ENCODE measurements at regions not wholly inside any gene's neighbourhood (a gene's known extent, or its start where the extent isn't known, plus 50 kb on each side); places are given as distances from the start of the nearest gene placed in this dataset.

DNA sequence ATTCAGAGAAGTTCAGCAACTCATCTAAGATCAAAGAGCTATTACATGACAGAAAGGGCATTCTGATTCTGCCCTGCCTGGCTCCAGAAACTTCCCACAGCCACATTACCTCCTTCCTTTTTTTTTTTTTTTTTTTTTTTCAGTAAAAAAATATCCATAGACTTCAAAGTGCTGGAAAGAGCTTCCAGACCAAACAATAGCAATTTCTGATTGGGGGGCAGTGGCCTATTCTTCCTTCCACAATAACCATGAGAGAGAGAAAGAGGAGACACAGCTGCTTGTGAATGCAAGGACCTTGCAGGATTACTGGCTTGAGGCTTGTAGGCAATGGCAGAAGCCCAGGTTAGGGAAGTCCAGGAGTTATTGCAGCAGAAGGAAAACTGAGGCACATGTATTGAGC, 151.0 kb upstream of the TOX3 start:
- no peak overlapping the region for H3K4me3 ChIP-seq
- no peak for TF ChIP-seq POLR2A (IDR thresholded peaks at IDR 0.05)
- TF ChIP-seq, protein P1, sequence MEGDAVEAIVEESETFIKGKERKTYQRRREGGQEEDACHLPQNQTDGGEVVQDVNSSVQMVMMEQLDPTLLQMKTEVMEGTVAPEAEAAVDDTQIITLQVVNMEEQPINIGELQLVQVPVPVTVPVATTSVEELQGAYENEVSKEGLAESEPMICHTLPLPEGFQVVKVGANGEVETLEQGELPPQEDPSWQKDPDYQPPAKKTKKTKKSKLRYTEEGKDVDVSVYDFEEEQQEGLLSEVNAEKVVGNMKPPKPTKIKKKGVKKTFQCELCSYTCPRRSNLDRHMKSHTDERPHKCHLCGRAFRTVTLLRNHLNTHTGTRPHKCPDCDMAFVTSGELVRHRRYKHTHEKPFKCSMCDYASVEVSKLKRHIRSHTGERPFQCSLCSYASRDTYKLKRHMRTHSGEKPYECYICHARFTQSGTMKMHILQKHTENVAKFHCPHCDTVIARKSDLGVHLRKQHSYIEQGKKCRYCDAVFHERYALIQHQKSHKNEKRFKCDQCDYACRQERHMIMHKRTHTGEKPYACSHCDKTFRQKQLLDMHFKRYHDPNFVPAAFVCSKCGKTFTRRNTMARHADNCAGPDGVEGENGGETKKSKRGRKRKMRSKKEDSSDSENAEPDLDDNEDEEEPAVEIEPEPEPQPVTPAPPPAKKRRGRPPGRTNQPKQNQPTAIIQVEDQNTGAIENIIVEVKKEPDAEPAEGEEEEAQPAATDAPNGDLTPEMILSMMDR (IDR thresholded peaks at IDR 0.05), result no peak
- no peak for DNase-seq
- H3K4me1 ChIP-seq (replicated peaks in 1 of 2), result no peaks in the 10 kb centered on the region
- intact Hi-C loops (cut with DNase I), result no loop called here
- H3K9me3 ChIP-seq (replicated peaks in 1 of 3), result no peaks in the 10 kb centered on the region
- H3K36me3 ChIP-seq (replicated peaks in 1 of 2), result no peaks in the 10 kb centered on the region
- no peaks in the 10 kb centered on the region for H3K27me3 ChIP-seq
- no peak overlapping the region for H3K27ac ChIP-seq

DNA sequence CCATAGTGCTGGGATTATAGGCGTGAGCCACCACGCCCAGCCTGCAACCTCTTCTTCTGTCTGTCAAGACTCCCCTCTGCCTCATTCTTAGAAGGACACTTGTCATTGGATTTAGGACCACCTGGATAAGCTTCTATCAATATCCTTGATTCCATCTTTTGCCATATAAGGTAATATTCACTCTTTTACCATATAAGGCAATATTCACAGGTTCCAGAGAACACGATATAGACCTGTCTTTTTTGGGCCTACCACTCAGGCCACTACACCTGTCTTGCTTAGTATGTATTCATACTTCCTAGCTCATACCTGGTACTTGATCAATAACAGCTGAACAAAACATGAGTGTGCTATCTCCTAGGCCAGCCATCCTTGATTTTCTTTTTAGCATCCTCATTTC, 149.2 kb upstream of the TOX3 start:
- H3K27ac ChIP-seq, result no peak overlapping the region
- no peak for TF ChIP-seq POLR2A (IDR thresholded peaks at IDR 0.05)
- TF ChIP-seq, protein P1 (IDR thresholded peaks at IDR 0.05), result no peak
- WGBS, 4 donors, result 65 to 85% (median 79%) methylated on average over 3 of the region's 3 CpGs
- no peaks in the 10 kb centered on the region for H3K27me3 ChIP-seq
- no peaks in the 10 kb centered on the region for H3K4me1 ChIP-seq (replicated peaks in 1 of 2)
- no peak overlapping the region for H3K4me3 ChIP-seq
- H3K36me3 ChIP-seq (replicated peaks in 1 of 2), result no peaks in the 10 kb centered on the region
- intact Hi-C loops (cut with DNase I), result no loop called here
- DNase-seq, result no peak
- peaks cover 0 to 10% (median 0%) of the 10 kb centered on the region in 3 donors for H3K9me3 ChIP-seq (replicated peaks in 1 of 3)

DNA sequence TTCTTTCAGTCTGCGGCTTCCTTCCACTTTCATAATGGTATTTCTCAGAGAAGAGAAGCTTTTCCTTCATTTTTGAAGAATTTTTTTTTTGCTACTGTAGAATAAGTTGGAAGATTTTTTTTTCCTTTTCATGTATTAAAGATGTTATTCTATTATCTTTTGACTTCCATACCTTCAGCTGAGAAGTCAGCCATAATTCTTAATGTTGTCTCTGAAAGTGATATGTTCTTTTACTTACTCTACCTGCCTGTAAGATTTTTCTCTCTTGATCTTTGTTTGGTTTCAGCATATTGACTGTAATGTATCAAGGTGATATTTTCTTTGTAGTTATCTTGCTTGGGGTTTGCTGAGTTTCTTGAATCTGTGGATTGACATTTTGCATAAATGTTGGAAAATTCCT, 143.5 kb upstream of the TOX3 start:
- no peak for DNase-seq
- intact Hi-C loops (cut with DNase I), result no loop called here
- Histone ChIP-seq H3K4me3 (no peak overlapping the region), H3K9me3 (replicated peaks in 1 of 3) (peaks cover 0 to 10% (median 4%) of the 10 kb centered on the region in 3 donors), H3K27me3 (no peaks in the 10 kb centered on the region), H3K36me3 (replicated peaks in 1 of 2) (no peaks in the 10 kb centered on the region), H3K27ac (no peak overlapping the region), H3K4me1 (replicated peaks in 1 of 2) (no peaks in the 10 kb centered on the region)
- WGBS, 4 donors, result 75 to 88% (median 81%) methylated on average over 1 of the region's 1 CpG
- TF ChIP-seq, protein P1 (IDR thresholded peaks at IDR 0.05), result no peak
- TF ChIP-seq POLR2A (IDR thresholded peaks at IDR 0.05), result no peak

DNA sequence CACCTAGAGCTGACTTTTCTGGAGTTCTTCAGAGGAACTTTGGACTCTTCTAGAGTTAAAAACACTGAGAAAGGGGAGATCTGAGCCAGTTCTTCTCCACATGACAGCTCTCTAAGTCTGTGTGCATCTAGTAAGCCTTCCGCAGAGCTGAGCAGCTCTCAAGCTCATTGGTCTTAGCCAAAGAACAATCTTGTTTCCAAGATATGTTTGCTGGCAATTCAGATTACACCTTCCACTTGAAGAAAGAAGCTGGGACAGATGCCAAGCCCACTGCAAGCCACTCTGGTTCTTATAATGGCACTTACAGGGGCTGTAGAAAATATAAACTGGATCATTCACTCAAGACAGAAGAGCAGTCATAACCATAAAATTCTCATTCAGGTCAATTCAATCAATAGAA, 134.1 kb upstream of the TOX3 start:
- H3K9me3 ChIP-seq (replicated peaks in 1 of 3), result no peaks in the 10 kb centered on the region
- DNase-seq, result no peak
- 88 to 100% (median 96%) methylated on average over 1 of the region's 1 CpG for WGBS, 4 donors
- H3K27me3 ChIP-seq, result no peaks in the 10 kb centered on the region
- intact Hi-C loops (cut with DNase I), result no loop called here
- TF ChIP-seq, protein P1 (IDR thresholded peaks at IDR 0.05), result no peak
- no peak for TF ChIP-seq POLR2A (IDR thresholded peaks at IDR 0.05)
- no peaks in the 10 kb centered on the region for H3K4me1 ChIP-seq (replicated peaks in 1 of 2)
- no peak overlapping the region for H3K4me3 ChIP-seq
- H3K36me3 ChIP-seq (replicated peaks in 1 of 2), result no peaks in the 10 kb centered on the region
- H3K27ac ChIP-seq, result no peak overlapping the region
